ENCODE measurements at regions not wholly inside any gene's neighbourhood (a gene's known extent, or its start where the extent isn't known, plus 50 kb on each side); places are given as distances from the start of the nearest gene placed in this dataset.

DNA sequence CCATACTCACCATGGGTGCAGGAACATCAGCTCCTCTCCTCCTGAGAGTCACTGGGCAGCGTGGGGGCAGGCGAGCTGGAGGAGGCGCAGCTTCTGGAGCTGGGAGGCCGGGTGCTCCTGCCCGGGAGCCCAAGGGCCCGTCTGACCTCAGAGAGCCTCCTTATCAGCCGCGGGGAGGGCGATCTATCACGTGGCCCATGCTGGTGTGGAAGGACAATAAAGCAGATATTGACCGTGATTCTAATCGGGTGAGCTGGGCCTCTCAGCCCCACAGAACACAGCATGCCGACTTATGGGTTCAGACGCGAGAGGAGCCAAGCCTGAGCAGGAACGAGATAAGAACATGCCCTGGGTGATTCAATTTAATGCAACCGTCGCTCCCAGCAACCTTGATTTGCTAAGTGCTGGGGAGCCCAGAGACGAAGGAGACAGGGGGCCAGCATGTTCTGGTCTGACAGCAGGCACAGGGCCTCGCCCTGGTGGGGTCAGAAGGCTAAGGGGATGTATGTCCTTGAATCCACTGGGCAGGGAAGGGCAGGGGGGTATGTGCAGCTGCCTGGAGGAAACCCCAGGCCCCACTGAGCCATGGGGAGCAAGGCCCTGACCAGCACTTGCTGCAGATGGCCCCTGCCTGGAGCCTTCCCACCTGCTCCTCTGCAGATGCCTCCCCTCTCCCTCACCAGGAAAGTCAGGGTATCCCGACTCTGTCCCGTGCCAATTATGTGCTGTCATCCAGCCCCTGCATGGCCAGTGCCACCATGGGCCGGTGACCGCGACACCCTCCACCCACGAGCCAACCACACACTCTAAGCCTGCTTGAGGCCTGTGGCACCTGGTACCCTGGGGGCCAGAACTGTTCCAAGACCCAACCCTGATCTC is 95.3 kb upstream of the RET start:
- TF ChIP-seq, protein P1, sequence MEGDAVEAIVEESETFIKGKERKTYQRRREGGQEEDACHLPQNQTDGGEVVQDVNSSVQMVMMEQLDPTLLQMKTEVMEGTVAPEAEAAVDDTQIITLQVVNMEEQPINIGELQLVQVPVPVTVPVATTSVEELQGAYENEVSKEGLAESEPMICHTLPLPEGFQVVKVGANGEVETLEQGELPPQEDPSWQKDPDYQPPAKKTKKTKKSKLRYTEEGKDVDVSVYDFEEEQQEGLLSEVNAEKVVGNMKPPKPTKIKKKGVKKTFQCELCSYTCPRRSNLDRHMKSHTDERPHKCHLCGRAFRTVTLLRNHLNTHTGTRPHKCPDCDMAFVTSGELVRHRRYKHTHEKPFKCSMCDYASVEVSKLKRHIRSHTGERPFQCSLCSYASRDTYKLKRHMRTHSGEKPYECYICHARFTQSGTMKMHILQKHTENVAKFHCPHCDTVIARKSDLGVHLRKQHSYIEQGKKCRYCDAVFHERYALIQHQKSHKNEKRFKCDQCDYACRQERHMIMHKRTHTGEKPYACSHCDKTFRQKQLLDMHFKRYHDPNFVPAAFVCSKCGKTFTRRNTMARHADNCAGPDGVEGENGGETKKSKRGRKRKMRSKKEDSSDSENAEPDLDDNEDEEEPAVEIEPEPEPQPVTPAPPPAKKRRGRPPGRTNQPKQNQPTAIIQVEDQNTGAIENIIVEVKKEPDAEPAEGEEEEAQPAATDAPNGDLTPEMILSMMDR (IDR thresholded peaks at IDR 0.05): no peak
- TF ChIP-seq ZFX (IDR thresholded peaks at IDR 0.05; ENCODE audit: borderline replicate concordance): no peak
